DMS79 (cell line): ENCODE measurements at regions not wholly inside any gene's neighbourhood (a gene's known extent, or its start where the extent isn't known, plus 50 kb on each side); places are given as distances from the start of the nearest gene placed in this dataset.
A peak's percentile ranks its signal among the peaks of the same experiment; 100 is the strongest.

Experiments
- DNase-seq: peaks from one replicate; lab custom pipeline; 2025; lab: John Stamatoyannopoulos, UW

DNA sequence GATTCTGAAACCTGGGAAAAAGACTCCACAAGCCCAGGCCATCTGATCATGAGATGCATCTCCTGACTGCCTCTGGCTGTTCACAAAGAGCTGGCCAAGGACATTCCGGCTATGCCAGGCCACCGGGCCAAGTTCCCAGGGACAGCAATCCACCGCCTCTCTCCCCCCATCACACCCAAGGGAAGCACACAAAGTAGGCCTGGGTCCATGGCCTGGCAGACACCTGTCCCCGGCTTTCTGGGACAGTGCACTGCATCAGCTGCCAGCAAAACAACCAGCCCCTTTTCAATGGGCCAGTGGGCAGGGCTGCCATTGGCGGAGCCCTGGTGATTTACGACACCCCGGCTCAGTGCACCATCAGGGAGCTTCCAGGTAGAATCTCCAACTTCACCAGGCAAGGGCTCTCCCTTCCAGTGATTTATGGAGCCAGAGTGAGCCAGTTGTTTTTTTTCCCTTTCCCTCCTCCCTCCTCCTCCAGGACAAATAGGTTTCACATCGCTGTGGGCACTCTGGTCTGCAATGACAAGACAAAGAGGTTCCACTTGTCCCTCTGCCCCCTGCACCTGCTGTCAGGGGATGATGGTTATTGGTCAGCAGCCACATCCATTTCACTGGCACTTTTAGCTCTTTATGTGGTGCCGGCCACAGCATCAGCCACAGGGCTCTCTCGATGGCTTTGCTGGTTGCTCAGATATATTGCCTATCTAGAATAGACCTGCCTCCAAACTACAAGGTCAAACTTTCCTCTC is 149.6 kb downstream of the SLC38A6 start:
- DNase-seq = no peak

DNA sequence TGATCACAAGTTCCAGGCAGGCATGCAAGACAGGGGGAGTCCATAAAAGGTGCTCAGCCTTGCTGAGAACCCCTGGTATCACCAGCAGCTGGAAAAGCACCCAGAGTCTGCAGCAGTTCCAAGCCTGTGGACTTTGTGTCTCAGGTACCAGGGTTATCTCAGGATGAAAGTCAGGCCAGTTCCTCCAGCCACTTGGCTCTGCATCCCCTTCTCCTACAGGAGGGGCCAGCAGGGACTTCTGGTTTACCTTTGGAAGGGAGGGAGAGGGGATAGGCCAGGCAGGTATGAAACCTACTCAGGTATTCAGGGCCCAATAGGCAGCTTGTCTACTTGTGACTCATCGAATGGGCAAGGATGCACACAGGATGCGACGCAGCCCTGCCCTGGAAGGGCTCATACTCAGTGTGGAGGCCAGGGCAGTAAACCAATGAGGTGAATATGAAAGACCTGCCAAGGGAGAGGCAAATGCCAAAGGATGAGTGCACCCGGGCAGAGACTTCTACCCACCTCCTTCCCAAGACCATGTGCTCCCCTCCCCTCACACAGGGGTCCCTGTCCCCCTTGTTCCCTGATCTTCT is 148.2 kb downstream of the SLC38A6 start:
- DNase-seq = no peak

DNA sequence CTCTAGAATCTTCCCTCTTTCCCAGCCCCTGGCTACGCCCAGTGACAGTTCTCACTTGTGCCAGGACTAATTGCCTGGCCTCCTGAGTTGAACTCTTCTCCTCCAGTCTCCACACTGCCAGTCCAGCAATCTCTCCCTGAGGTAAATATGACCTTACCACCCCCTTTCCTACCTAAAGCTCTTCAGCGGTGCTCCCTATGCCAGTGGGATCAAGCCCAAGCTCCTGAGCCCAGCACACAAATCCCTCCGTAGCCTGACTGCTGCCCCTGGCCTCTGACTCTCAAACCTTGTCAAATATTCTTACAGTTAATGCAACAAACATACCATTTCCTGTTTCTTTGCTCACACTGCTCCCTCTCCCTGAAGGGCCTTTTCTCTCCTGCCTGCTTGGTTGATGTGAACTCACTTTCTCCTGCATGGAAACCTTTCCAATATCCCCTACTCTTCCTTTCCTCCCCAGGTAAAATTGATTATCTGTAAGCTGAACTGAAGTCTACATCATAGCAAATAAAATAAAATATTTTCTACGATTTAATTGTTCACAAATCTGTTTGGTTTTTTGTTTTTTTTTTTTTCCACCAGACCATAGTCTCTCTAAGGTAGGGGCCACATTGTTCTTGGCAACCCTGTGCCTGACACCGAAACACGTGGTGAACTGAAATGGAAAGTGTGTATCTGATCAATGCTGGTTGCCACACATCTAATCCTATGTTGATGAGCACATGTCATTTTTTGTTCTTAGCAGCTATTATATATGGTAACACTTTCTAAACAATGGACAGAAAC is 147.5 kb downstream of the SLC38A6 start:
- DNase-seq = no peak

DNA sequence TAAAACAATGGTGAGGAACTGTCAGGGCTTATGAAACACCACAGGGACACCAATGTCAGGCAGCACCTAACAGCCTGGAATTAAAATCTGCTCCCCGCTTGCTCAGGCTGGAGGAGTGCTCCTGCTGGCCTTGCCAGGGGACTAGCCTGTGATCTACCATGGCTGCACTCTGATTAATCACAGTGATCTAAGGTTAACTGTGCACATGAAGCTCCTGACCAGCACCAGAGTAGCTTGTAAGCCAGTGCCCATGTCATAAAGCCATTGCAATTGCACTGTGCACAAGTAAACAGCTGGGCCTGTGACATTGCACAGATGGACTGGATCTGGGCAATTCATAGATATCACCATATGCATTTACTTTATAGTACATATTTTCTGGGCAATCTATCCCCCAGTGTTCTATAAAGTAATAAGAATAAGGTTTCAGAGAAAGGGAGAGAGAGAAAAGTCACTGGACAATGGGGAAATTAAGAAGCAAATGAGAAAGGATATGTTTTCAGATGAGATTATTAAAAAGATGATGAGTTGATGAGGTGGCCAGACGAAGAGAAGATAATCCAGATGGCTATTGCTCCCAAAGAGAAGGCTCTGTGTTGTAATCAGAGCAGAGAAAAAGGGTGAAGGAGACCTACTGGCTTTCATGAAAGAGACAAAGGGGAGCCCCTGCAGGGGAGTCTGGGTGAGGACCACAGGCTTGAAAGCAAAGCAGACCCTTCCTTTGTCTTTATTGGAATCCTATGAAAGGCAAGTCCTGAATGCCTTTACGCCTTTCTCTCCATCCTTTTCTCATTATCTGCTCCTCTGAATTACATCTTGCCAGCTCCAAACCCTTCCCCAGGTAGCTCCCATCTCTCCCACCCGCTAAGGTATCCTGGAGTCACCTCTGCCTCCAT is 145.8 kb downstream of the SLC38A6 start:
- peak; percentile 26 for DNase-seq

- DNase-seq = peak; percentile 92
These were observed 145.0 kb downstream of the SLC38A6 start for GRCh38 chr14:61125867-61126572.

GRCh38 chr14:61125041-61125866 is 144.2 kb downstream of the SLC38A6 start:
- no peak for DNase-seq

GRCh38 chr14:61122862-61123261 is 141.8 kb downstream of the SLC38A6 start:
- DNase-seq = no peak

- DNase-seq = no peak
These were observed 140.3 kb downstream of the SLC38A6 start for GRCh38 chr14:61121355-61121787.

DNA sequence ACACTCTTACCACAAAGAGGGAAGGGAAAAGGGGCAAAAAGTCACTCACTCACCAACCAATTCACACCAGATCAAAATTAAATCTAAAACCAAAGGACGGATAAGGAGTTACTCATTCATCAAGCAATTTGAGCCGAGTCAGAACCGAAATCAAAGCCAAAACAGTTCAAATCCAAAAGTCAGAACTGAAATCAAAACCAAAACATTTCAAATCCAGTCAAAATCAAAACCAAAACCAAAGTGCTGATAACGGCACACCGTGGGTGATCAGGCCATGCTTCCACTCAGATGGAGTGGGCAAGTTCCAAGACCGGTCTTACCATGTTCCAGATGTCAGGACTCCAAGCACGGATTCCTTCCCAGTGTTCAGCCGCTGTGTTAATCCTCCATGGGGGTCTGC is 139.5 kb downstream of the SLC38A6 start:
- DNase-seq = no peak

DNA sequence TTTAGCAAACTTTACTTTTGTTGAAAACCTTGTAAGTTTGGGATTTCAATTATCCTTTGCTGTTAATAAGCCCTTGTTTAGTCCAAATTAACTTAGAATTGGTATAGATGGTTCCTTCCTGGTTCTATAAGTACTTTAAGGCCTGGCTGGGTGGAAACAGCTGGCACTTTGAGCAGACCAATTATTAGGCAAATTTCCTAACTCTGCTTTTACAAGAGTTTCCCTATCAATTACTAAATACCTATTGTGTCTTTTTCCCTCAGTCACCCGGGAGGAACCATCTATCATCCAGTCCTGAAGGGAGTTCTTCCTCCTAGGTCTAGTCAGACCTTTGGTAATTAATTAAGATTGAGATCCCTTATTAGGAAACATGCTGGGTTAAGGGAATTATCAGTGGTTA is 138.0 kb downstream of the SLC38A6 start:
- no peak for DNase-seq

- no peak for DNase-seq
These were observed 135.3 kb downstream of the SLC38A6 start for GRCh38 chr14:61116369-61116768.

DNA sequence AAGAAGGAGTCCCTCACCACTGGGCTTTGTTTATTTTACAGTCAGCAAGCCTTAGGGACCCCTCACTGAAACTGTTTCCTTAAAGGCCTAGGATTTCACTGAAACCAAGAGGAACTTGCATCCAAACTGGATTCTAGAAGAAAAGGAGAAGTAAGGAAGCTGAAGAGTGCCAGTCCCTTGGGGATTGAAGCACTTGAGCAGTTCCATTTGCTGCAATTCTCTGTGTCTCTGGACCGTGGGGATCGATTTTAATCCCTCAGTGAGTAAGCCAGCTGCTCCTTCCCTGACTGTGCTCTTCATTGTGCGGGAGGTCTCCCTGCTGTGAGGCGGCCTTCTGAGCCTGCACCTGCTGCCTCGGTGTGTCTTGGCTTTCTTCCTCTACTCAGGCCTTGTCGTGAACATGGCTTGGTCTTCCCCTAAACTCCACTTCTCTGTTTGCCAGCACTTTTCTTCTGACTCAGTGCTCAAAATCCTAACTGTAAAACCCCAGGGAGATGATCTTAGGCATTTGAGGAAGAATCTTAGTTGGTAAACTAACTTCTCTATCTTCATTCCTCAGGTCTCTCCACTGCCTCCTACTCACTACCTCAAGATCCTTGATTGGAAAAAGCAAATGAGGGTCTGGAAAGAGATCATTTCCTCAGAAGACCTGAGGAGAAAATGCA is 132.6 kb downstream of the SLC38A6 start:
- DNase-seq = peak; percentile 69

DNA sequence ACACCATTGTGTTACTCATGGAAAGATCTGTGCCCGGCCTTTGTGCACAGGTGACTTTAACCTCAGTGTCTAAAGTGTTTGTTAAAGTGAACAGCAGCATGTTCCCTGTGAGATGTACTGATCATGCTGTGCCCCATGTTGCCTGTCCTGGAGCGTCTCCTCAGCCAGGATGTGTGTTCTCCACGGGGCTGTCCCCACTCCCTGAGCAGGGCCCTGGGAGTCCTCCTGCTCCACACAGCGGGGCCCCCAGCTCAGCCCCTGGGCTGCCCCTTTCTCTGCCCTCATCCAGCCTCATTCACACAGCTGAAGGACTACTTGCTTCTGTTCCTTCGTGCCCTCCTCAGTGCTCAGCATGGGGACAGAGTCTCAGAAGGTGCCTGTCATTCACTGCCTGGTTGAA is 131.5 kb downstream of the SLC38A6 start:
- no peak for DNase-seq

- no peak for DNase-seq
These were observed 130.7 kb downstream of the SLC38A6 start for GRCh38 chr14:61111731-61112130.

GRCh38 chr14:61111209-61111665 is 130.2 kb downstream of the SLC38A6 start:
- no peak for DNase-seq

DNA sequence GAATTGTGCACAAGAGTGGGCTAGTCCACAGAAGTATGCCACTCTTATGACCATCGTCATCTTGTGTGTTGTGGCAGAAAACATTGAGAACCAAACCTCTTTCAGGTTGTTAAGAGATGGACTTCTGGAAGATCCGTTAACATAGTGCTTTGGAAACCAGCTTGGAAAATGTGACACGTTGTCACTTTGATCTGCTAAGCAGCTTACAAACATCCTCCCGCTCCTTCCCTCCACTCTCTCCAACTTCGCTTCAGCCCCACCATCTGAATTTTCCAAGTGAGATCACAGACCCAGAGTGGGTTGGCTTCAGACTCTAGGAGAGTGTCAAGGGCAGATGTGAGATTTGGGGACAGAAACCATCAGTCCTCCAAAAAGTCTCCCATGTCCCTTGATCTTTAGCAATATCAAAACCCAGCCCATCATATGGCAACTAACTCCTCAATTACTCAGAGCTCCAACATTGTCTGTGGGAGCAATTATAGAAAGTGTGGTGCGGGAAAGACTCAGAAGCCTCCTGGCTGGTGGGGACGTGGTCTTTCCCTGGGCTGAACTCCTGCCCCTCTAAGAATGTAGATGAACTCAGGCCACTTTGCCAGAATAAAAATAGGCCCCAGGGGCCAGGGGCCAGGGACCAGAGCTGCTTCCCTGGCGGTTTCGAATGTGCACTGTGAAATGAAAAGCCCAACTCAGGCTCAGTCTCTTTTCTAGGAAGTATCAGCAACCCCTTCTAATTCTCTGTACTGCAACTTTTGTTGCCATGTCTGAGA is 129.5 kb downstream of the SLC38A6 start:
- no peak for DNase-seq

- DNase-seq = no peak
These were observed 128.2 kb downstream of the SLC38A6 start for GRCh38 chr14:61109288-61109687.

DNA sequence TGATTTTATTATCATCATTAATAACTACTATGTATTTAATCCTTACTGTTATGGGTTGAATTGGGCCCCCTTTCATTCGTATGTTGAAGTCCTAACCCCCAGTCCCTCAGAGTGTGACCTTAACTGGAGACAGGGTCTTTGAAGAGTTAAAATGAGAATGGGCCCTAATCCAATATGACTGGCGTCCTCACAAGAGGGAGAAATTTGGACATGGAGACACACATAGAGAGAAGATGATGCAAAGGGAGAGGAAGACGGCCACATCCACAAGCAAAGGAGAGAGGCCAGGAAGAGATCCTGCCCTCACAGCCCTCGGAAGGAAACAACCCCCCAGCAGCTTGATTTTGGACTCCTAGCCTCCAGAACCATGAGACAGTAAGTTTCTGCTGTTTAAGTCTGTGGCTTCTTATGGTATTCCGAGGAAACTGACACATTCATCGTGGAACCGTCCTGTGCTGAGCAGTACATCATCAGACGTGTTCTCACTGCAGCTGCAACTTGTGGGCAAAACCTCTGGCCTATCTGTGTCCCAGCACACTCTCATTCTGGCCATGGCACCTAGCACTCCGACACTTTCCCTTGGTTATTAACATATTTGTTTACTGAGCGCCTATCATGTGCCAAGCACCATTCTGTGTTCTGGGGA is 127.6 kb downstream of the SLC38A6 start:
- no peak for DNase-seq
